ENCODE measurements at regions not wholly inside any gene's neighbourhood (a gene's known extent, or its start where the extent isn't known, plus 50 kb on each side); places are given as distances from the start of the nearest gene placed in this dataset.

DNA sequence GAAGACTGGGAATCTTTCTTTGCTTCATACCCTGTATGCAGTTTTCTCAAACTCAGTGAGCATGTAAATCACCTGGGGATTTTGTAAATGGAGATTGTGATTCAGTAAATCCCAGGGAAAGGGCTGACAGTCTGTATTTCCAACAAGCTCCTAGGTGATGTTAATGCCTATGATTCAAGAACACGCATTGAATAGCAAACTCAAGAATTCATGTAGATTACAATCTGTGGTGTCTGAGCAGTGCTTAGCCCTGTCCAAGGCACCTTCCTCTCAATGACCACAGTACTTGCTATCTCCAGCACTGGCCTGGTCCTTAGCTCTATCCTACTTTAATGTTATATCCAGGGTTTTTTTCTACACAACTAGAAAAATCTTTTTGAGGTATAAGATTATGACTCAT is 721.4 kb upstream of the MEF2C start:
- TF ChIP-seq, protein P1, sequence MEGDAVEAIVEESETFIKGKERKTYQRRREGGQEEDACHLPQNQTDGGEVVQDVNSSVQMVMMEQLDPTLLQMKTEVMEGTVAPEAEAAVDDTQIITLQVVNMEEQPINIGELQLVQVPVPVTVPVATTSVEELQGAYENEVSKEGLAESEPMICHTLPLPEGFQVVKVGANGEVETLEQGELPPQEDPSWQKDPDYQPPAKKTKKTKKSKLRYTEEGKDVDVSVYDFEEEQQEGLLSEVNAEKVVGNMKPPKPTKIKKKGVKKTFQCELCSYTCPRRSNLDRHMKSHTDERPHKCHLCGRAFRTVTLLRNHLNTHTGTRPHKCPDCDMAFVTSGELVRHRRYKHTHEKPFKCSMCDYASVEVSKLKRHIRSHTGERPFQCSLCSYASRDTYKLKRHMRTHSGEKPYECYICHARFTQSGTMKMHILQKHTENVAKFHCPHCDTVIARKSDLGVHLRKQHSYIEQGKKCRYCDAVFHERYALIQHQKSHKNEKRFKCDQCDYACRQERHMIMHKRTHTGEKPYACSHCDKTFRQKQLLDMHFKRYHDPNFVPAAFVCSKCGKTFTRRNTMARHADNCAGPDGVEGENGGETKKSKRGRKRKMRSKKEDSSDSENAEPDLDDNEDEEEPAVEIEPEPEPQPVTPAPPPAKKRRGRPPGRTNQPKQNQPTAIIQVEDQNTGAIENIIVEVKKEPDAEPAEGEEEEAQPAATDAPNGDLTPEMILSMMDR (IDR thresholded peaks at IDR 0.05) = no peak
- TF ChIP-seq POLR2A (IDR thresholded peaks at IDR 0.05) = no peak
